Muscle of leg (tissue), 3 donors: ENCODE measurements at regions not wholly inside any gene's neighbourhood (a gene's known extent, or its start where the extent isn't known, plus 50 kb on each side); places are given as distances from the start of the nearest gene placed in this dataset.
"Not testable (repeated sequence)": the region's sequence is repeated elsewhere in the genome, so short reads cannot be mapped to it uniquely, and the experiment has no call there.

Source experiments
- DNase-seq: peaks from one replicate; pipeline ENCODE4 v3.0.0; 2013
- H3K27ac ChIP-seq: one replicate; pipeline ENCODE4 v1.5.1; 2013; ENCODE audit warnings: mild to moderate bottlenecking, low read length, control low read depth
- H3K27me3 ChIP-seq: one replicate; pipeline ENCODE4 v1.6.1; 2013; ENCODE audit warnings: low read length; ENCODE audit not compliant: control insufficient read depth, insufficient read depth
- H3K36me3 ChIP-seq: one replicate; pipeline ENCODE4 v1.6.1; 2013; ENCODE audit warnings: low read length; ENCODE audit not compliant: control insufficient read depth, insufficient read depth
- H3K4me1 ChIP-seq: one replicate; pipeline ENCODE4 v1.6.1; 2013; ENCODE audit warnings: low read length; ENCODE audit not compliant: control insufficient read depth, insufficient read depth
- H3K4me3 ChIP-seq: one replicate; pipeline ENCODE4 v1.5.1; 2013; ENCODE audit warnings: low read length, control low read depth
- H3K9me3 ChIP-seq: replicated peaks from 2 replicates; pipeline ENCODE4 v1.6.1; 2013; ENCODE audit warnings: low read depth, low read length; ENCODE audit not compliant: control insufficient read depth
- WGBS: methylation state at CpG from one replicate; pipeline ENCODE4 v1.1.5; 2013; ENCODE audit warnings: missing lambda C conversion rate; ENCODE audit not compliant: insufficient coverage; 5-methylcytosine and 5-hydroxymethylcytosine counted together

DNA sequence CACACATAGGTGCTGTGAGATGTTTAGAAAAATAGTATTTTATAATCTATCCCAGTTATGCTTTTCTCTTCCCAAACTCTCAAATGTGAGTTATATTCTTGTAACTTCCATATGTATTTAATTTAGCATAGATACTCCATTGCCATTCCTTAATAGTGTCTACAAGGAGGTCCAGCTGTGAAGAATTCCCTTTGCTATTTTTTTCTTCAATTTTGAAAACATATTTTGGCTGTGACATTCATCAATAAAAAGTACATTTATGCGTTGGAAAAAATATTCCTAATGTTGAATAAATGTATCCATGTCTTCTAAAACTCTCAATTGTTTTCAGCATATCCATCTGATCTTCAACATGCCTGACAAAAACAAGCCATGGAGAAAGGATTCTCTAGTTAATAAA lies 1402.0 kb upstream of the SEL1L start:
- no peaks in the 10 kb centered on the region for H3K9me3 ChIP-seq
- no CpG with 5 or more reads among the region's 1 CpG for WGBS
- no peak overlapping the region for H3K27ac ChIP-seq
- H3K36me3 ChIP-seq, result no peaks in the 10 kb centered on the region
- H3K4me1 ChIP-seq, result no peaks in the 10 kb centered on the region
- no peaks in the 10 kb centered on the region for H3K27me3 ChIP-seq
- peak; percentile 66 for DNase-seq
- no peak overlapping the region for H3K4me3 ChIP-seq

DNA sequence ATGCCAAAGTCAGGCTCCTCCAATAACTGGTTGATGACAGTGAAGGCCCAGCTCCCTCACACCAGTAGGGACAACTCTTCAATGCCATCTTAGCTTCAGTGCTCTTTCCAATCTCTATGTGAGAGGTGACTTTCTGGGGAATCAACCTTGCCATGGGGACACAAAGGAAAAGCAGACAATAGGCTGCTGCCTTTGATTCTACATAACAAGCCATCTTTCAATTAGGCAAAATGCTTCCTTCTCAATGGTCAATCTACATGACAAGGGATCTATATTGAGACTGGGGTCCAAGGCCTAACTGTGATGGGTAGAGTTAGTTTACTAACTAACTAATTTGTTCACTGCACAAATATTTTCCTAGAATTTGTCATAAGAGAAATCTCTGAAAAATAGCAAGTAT lies 1417.5 kb upstream of the SEL1L start:
- H3K9me3 ChIP-seq, result no peaks in the 10 kb centered on the region
- H3K4me1 ChIP-seq, result no peaks in the 10 kb centered on the region
- H3K36me3 ChIP-seq, result no peaks in the 10 kb centered on the region
- no peak overlapping the region for H3K27ac ChIP-seq
- no peaks in the 10 kb centered on the region for H3K27me3 ChIP-seq
- no peak for DNase-seq
- no peak overlapping the region for H3K4me3 ChIP-seq

DNA sequence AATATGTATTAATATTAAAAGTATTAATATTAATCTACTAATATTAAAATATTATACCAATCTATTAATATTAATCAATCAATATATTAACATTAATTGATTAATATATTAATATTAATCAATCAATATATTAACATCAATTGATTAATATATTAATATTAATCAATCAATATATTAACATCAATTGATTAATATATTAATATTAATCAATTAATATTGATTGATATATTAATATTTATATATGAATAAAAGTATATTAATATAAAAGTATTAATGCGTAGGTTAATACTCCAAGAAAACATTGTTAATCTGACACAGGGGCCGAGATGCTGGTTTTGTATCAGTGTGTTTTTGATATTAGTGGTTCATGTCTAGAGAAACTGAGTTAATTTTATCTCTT lies 1430.1 kb upstream of the SEL1L start:
- DNase-seq, result no peak
- no peaks in the 10 kb centered on the region for H3K36me3 ChIP-seq
- H3K9me3 ChIP-seq, result no peaks in the 10 kb centered on the region
- no peak overlapping the region for H3K4me3 ChIP-seq
- H3K27me3 ChIP-seq, result no peaks in the 10 kb centered on the region
- no peaks in the 10 kb centered on the region for H3K4me1 ChIP-seq
- H3K27ac ChIP-seq, result no peak overlapping the region
- WGBS, result no CpG with 5 or more reads among the region's 2 CpGs

DNA sequence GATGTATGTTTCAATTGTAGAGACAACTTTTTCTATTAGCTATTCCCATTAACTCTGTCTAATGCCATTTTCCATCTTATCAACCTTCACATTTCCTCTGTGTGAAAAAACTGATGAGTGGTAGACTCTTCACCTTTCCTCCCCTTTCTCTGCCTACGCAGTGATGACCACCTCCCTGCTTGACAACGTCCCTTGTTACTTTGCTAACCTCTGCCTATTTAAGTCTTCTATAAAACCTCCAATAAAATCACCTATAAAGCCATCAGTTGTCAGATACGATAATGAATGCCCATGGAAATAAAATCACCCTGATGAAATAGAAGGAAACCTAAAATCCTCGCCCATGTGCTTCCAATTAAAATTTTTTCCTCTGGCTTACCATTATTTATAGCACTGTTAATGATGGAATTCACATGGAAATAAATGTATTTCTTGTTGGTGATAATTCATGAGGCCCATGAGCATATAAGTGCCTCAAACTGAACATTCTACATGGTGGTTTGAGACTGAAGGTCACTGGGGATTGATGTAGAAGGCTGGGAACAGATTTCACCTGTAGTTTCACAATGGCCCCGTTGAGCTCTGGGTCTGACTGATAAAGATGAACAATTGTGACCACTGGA lies 1454.0 kb upstream of the SEL1L start:
- no peak overlapping the region for H3K27ac ChIP-seq
- H3K27me3 ChIP-seq, result no peaks in the 10 kb centered on the region
- H3K36me3 ChIP-seq, result no peaks in the 10 kb centered on the region
- no peak overlapping the region for H3K4me3 ChIP-seq
- no peak for DNase-seq
- H3K4me1 ChIP-seq, result no peaks in the 10 kb centered on the region
- no peaks in the 10 kb centered on the region for H3K9me3 ChIP-seq
- 37% methylated on average over 3 of the region's 5 CpGs for WGBS

DNA sequence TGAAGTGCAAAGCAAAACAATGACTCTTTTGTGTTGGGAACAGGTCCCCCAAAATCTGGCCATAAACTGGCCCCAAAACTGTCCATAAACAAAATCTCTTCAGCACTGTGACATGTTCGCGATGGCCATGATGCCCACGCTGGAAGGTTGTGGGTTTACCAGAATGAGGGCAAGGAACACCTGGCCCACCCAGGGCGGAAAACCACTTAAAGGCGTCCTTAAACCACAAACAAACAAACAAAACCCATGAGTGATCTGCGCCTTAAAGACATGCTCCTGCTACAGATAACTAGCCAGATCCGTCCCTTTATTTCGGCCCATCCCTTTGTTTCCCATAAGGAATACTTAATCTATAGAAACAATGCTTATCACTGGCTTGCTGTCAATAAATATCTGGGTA lies 1460.9 kb upstream of the SEL1L start:
- H3K27ac ChIP-seq, H3K27me3 ChIP-seq, H3K4me1 ChIP-seq, DNase-seq, H3K9me3 ChIP-seq, H3K36me3 ChIP-seq, H3K4me3 ChIP-seq: not testable (repeated sequence)
- WGBS, result 94% methylated on average over 3 of the region's 8 CpGs

DNA sequence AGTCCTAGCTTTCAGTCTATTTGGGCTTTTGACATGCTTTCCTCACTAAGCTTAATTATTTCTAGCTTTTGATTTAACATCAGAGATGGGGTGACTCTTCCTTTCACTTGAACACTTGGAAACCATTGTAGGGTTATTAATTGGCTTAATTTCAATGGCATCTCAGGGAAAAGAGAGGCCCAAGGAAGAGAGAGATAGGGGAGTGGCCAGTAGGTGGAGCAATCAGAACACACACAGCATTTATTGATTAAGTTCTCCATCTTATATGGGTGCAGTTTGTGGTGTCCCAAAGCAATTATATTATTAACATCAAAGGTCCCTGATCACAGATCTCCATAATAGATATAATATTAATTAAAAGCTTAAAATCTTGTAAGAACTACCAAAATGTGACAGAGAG lies 1466.1 kb upstream of the SEL1L start:
- Histone ChIP-seq H3K9me3 (no peaks in the 10 kb centered on the region), H3K36me3 (no peaks in the 10 kb centered on the region), H3K4me1 (no peaks in the 10 kb centered on the region), H3K27me3 (no peaks in the 10 kb centered on the region), H3K27ac (no peak overlapping the region), H3K4me3 (no peak overlapping the region)
- DNase-seq, result no peak

DNA sequence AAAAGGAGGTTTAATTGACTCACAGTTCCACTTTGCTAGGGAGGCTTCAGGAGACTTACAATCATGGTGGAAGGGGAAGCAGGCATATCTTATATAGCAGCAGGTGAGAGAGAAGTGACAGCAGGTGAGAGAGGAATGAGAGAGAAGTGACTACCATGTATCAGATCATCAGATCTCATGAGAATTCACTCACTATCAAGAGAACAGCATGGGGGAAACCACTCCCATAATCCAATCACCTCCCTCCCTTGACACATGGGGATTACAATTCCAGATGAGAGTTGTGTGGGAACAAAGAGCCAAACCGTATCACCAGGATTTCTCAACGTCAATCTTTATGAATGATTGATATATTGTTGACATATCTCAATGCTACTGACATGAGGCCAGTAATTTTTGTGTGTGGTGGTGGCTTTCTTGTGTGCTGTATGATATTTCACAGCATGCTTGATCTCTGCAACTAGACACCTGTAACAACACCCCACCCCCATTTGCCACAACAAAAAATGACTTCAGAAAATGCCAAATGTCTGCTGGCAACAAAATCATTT lies 1470.9 kb upstream of the SEL1L start:
- H3K9me3 ChIP-seq, result peaks cover 2% of the 10 kb centered on the region
- no peaks in the 10 kb centered on the region for H3K36me3 ChIP-seq
- H3K27me3 ChIP-seq, result no peaks in the 10 kb centered on the region
- no peaks in the 10 kb centered on the region for H3K4me1 ChIP-seq
- H3K27ac ChIP-seq, result no peak overlapping the region
- DNase-seq, result no peak
- no peak overlapping the region for H3K4me3 ChIP-seq
- WGBS, result no CpG with 5 or more reads among the region's 2 CpGs

DNA sequence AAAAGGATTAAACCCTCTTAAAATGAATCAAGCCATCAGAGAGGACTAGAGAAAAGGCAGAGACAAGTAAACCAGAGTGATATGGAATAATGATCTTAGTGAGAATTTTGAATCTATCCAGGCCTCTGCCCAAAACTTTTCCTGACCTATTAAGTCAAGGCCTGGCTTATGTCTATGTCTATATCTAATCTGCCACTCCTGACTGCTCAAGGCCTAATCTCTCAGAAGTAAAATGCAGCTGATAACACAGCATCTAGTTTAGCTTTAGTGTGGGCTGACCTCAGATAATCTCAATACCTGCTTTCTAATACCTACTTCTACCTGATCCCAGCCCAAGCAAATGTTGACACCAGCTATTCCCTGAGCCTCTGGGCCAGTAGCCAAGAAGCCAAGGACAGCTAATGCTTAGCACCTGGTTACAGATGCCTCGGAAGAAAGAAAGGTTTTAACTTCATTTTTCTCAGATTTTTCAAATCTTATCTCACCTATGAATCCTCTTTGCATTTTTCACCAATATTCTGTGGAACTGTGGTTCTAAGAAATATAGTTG lies 1472.5 kb upstream of the SEL1L start:
- WGBS, result no CpG with 5 or more reads among the region's 1 CpG

DNA sequence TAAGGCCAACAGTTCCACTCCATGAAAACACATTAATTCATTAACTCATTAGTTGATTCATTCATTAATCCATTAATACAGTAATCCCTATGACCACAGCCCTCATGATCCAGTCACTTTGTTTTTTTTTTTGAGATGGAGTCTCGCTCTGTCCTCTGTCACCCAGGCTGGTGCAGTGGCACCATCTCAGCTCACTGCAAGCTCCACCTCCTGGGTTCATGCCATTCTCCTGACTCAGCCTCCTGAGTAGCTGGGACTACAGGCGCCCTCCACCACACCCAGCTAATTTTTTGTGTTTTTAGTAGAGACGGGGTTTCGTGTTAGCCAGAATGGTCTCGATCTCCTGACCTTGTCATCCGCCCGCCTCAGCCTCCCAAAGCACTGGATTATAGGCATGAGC lies 1473.4 kb upstream of the SEL1L start:
- H3K27me3 ChIP-seq, H3K27ac ChIP-seq, DNase-seq, H3K36me3 ChIP-seq, H3K4me1 ChIP-seq, H3K9me3 ChIP-seq, H3K4me3 ChIP-seq: not testable (repeated sequence)
- 100% methylated on average over 1 of the region's 7 CpGs for WGBS

More for the DNA sequence above, 1472.5 kb upstream of the SEL1L start:
- Histone ChIP-seq H3K9me3 (peaks cover 2% of the 10 kb centered on the region), H3K27ac (no peak overlapping the region), H3K4me3 (no peak overlapping the region), H3K27me3 (no peaks in the 10 kb centered on the region), H3K4me1 (no peaks in the 10 kb centered on the region), H3K36me3 (no peaks in the 10 kb centered on the region)
- no peak for DNase-seq

DNA sequence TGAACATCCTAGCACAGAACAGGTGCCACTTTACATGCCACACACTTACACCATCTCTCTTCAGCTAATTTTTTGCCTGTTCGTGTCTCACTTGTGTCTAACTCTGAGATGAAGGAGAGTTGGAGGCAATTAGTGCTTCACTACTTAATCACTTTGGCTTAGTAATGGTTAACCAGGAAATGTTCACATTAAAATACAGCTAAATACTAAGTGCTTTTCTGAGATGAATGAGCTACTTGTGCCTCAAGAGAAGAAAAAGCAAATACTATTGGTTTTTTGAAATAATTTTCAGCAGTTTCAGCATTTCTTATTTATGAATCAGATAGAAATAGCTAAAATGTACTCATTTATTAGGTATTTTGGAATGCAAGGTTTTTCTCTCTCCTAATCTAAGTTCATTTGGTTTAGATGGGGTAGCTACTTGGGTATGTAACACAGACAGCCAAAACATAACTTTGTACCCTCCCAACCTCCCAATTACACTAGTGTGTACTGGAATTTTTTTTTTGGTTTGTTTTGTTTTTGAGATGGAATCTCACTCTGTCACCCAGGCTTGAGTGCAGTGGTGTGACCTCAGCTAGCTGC lies 1474.1 kb upstream of the SEL1L start:
- H3K4me1 ChIP-seq, result no peaks in the 10 kb centered on the region
- no CpG with 5 or more reads among the region's 1 CpG for WGBS
- no peaks in the 10 kb centered on the region for H3K36me3 ChIP-seq
- no peaks in the 10 kb centered on the region for H3K27me3 ChIP-seq
- H3K27ac ChIP-seq, result no peak overlapping the region
- H3K9me3 ChIP-seq, result peaks cover 2% of the 10 kb centered on the region
- no peak overlapping the region for H3K4me3 ChIP-seq
- no peak for DNase-seq
